ENCODE measurements at regions not wholly inside any gene's neighbourhood (a gene's known extent, or its start where the extent isn't known, plus 50 kb on each side); places are given as distances from the start of the nearest gene placed in this dataset.
"Not testable (repeated sequence)": the region's sequence is repeated elsewhere in the genome, so short reads cannot be mapped to it uniquely, and the experiment has no call there.

DNA sequence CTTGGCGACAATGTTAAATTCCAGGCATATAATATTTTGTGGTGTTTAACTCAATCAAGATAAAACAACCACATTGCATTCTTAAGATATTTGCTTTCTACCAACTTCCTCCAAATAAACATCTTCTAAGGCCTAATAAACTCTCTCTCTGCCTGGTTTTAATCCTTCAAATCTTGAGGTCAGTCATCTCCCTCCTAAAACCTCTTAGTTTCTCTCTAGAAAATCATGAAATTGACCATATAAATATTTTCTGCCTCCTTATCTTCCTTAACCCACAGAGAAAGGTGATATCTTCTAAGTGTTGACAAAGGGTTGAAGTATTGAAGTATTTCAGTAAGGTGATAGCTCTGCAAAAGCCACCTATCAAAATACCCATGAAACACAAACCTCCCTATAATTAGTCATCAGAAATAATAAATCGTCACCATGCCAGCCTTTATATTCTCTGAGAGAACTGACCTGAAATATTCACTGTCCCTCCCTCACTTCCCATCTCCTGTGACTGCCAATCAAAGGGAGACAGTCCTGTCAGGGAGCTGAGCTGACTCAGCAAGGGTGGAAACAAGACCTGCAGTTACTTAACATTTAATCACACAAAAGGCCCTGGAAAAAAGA, 1261.1 kb downstream of the ROBO1 start:
- DNase-seq (ENCODE audit: extremely low read depth, low read depth) = no peak
- H3K4me3 ChIP-seq (replicated peaks; ENCODE audit: low read depth, low read length) = no peak overlapping the region
- TF ChIP-seq, protein P1, sequence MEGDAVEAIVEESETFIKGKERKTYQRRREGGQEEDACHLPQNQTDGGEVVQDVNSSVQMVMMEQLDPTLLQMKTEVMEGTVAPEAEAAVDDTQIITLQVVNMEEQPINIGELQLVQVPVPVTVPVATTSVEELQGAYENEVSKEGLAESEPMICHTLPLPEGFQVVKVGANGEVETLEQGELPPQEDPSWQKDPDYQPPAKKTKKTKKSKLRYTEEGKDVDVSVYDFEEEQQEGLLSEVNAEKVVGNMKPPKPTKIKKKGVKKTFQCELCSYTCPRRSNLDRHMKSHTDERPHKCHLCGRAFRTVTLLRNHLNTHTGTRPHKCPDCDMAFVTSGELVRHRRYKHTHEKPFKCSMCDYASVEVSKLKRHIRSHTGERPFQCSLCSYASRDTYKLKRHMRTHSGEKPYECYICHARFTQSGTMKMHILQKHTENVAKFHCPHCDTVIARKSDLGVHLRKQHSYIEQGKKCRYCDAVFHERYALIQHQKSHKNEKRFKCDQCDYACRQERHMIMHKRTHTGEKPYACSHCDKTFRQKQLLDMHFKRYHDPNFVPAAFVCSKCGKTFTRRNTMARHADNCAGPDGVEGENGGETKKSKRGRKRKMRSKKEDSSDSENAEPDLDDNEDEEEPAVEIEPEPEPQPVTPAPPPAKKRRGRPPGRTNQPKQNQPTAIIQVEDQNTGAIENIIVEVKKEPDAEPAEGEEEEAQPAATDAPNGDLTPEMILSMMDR (IDR thresholded peaks at IDR 0.05; ENCODE audit: low read depth, low read length, missing control alignments) = no peak

DNA sequence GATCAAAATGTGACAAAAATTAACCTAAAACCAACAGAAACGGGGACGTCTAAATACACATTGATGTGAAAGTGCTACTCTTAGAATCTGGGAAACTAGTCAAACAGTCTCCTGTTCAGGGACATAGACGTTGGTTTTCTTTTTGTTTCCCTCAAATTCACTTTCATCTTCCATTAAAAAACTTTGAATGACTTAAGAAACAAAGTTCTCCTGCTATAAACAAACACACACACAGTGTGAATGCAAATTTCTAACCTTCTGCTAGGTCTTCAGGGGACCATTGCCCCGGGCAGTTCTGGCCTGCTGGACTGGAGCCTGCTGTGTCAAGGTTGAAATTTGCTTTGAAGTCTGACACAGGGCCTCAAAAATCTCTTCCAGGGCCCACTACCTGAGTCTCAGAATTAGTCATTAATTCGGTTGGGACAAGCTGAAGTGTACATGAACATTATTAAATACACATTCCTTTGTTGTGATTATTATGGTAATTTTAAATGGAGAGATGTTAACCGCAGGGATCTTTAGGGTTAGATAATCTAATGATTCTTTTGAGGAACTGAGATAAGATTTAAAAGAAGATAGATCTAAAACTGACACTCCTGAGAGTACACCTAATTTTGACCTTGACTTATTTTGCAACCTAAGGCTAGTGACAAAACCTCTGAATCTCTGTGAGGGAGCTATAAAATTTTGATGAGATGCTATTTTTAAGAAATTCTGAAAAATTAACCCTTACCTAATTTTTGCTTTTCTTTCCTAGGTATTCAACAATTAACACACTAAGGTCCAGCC, 1260.4 kb downstream of the ROBO1 start:
- no peak overlapping the region for H3K4me3 ChIP-seq (replicated peaks; ENCODE audit: low read depth, low read length)
- no peak for DNase-seq (ENCODE audit: extremely low read depth, low read depth)
- TF ChIP-seq, protein P1 (IDR thresholded peaks at IDR 0.05; ENCODE audit: low read depth, low read length, missing control alignments) = no peak

DNA sequence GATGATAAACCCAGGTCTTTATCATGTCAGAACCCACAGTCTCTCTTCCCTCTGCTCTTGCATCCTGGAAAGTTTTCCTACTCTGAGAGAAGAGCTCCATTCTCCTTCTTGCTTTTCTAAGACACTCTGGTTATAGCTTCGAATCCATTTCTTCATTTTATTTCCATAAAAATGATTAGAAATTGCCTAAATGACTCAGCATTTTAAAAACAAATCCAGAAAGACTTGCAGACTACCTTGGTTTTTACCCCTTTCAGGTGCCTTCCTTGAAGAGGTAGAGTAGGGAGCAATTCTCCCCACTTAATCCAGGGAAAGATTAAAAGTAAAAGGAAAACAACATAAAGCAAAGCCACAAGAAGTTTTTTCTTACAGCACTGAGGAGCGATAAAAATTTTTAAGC, 1256.0 kb downstream of the ROBO1 start:
- TF ChIP-seq, protein P1 (IDR thresholded peaks at IDR 0.05; ENCODE audit: low read depth, low read length, missing control alignments) = no peak
- no peak for DNase-seq (ENCODE audit: extremely low read depth, low read depth)
- no peak overlapping the region for H3K4me3 ChIP-seq (replicated peaks; ENCODE audit: low read depth, low read length)

DNA sequence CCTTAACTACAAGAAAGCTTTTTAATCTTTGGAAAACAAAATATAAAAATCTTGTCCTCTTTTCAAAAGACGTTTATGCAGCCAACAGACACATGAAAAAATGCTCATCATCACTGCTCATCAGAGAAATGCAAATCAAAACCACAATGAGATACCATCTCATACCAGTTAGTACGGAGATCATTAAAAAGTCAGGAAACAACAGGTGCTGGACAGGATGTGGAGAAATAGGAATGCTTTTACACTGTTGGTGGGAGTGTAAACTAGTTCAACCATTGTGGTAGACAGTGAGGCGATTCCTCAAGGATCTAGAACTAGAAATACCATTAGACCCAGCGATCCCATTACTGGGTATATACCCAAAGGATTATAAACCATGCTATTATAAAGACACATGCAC, 1255.0 kb downstream of the ROBO1 start:
- H3K4me3 ChIP-seq (replicated peaks; ENCODE audit: low read depth, low read length); DNase-seq (ENCODE audit: extremely low read depth, low read depth): not testable (repeated sequence)

DNA sequence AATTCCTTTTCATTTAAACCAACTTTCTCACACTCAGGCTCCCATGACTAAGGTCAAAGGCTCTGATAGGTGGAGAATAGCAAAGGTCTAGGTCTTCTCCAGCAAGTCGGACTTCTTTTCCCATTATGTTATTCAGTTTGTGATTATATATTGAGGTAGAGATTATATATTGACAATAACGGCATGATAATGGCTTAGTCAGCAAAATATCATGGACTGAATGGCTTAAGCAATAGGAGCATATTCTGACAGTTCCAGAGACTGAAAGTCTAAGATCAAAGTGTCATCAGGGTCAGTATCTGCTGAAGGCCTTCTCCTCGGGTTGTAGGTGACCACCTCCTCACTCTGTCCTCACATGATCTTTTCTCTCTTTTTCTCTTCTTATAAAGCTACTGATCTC, 1251.4 kb downstream of the ROBO1 start:
- no peak for DNase-seq (ENCODE audit: extremely low read depth, low read depth)
- no peak overlapping the region for H3K4me3 ChIP-seq (replicated peaks; ENCODE audit: low read depth, low read length)
- TF ChIP-seq, protein P1 (IDR thresholded peaks at IDR 0.05; ENCODE audit: low read depth, low read length, missing control alignments) = no peak

DNA sequence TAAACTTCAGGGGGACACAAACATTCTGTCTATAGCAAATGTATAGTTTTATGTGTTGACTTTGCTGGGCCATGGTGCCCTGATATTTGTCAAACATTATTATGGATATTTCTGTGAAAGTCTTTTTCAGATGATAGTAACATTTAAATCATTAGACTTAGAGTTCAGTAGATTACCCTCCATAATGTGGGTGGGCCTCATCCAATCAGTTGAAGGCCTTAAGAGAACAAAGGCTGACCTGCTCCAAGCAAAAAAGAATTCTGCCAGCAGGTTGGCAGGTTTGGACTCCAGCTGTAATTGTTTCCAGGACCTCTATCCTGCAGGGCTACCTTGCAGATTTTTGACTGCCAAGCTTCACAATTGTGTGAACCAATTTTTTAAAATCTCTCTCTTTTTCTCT, 1250.9 kb downstream of the ROBO1 start:
- no peak for DNase-seq (ENCODE audit: extremely low read depth, low read depth)
- TF ChIP-seq, protein P1 (IDR thresholded peaks at IDR 0.05; ENCODE audit: low read depth, low read length, missing control alignments) = no peak

DNA sequence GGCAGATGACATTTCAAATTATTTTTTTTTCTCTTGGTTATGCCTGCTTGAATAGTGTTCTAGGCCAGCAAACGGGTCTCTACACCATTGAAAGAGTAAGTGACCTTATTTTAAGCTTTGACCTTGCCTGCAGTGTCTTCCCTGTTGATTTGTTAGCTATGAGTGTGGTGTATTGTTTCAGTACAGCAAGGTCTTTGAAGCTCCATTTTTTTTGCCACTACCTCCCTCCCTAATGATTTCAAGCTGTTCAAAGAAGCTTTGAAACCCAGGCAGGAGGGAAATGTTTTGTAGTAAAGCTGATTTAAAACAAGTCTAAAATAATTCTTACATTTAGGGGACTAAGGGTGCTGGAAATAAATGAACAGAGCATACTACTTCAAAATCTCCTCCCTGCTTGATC, 1249.8 kb downstream of the ROBO1 start:
- TF ChIP-seq, protein P1 (IDR thresholded peaks at IDR 0.05; ENCODE audit: low read depth, low read length, missing control alignments) = no peak
- H3K4me3 ChIP-seq (replicated peaks; ENCODE audit: low read depth, low read length) = no peak overlapping the region
- DNase-seq (ENCODE audit: extremely low read depth, low read depth) = no peak

More for the DNA sequence above, 1250.9 kb downstream of the ROBO1 start:
- no peak overlapping the region for H3K4me3 ChIP-seq (replicated peaks; ENCODE audit: low read depth, low read length)
